RWPE2 (cell line): ENCODE measurements at regions not wholly inside any gene's neighbourhood (a gene's known extent, or its start where the extent isn't known, plus 50 kb on each side); places are given as distances from the start of the nearest gene placed in this dataset.
"Not testable (repeated sequence)": the region's sequence is repeated elsewhere in the genome, so short reads cannot be mapped to it uniquely, and the experiment has no call there.

ENCODE experiments used
- ATAC-seq: fragments of 200-7000 bp; cut with Tn5 transposase; 3 replicates; pipeline ENCODE4 v1.9.1; 2021; ENCODE audit warnings: low read depth
- DNase-seq: peaks from one replicate; pipeline ENCODE4 v3.0.0-alpha.2; 2020; ENCODE audit warnings: low spot score
- H3K27ac ChIP-seq: fragments of 450-650 bp; 2 replicates; pipeline ENCODE4 v1.5.1; 2017; ENCODE audit warnings: mild to moderate bottlenecking; ENCODE audit not compliant: poor library complexity, severe bottlenecking
- H3K27me3 ChIP-seq: fragments of 250-450 bp; sonication (Bioruptor Pico); 2 replicates; pipeline ENCODE4 v1.5.1; 2021; ENCODE audit warnings: mild to moderate bottlenecking, moderate library complexity; ENCODE audit not compliant: insufficient read depth, poor library complexity, severe bottlenecking
- H3K36me3 ChIP-seq: fragments of 250-450 bp; sonication (Bioruptor Pico); 2 replicates; pipeline ENCODE4 v1.5.1; 2020; ENCODE audit warnings: low read depth, mild to moderate bottlenecking, moderate library complexity
- H3K4me1 ChIP-seq: fragments of 250-450 bp; sonication (Bioruptor Pico); 2 replicates; pipeline ENCODE4 v1.5.1; 2021; ENCODE audit warnings: mild to moderate bottlenecking, moderate library complexity; ENCODE audit not compliant: insufficient read depth, poor library complexity, severe bottlenecking
- H3K4me3 ChIP-seq: fragments of 250-450 bp; sonication (Bioruptor Pico); 2 replicates; pipeline ENCODE4 v1.5.1; 2021; ENCODE audit warnings: mild to moderate bottlenecking, moderate library complexity; ENCODE audit not compliant: severe bottlenecking
- H3K9me3 ChIP-seq: fragments of 250-450 bp; sonication (Bioruptor Pico); 2 replicates; pipeline ENCODE4 v1.5.1; 2021; ENCODE audit warnings: mild to moderate bottlenecking, moderate library complexity; ENCODE audit not compliant: severe bottlenecking
- TF ChIP-seq, protein P1 (sequence below): fragments of 450-650 bp; IDR thresholded peaks from one replicate; pipeline ENCODE4 v1.5.1; 2017; ENCODE audit warnings: mild to moderate bottlenecking, moderate library complexity; ENCODE audit not compliant: poor library complexity, severe bottlenecking

DNA sequence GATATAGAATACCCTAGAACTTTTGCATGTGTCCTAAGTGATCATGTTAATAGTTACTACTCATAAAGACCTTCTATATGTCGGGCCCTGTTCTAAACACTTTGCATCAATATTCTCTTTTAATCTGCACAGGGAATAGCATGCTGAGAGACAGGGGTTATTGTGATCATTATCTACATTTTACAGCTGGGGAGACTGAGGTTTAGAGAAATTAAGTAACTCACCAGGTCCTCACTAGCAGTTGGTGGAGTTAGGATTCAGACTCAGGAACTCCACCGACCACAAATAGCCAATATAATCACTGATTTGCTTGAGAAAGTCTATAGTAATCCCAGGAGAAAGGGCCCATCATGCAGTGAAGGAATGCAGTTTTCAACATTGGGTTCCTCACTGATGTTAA is 111.2 kb upstream of the ADO start:
- no peaks in the 10 kb centered on the region for H3K4me1 ChIP-seq
- DNase-seq = no peak

DNA sequence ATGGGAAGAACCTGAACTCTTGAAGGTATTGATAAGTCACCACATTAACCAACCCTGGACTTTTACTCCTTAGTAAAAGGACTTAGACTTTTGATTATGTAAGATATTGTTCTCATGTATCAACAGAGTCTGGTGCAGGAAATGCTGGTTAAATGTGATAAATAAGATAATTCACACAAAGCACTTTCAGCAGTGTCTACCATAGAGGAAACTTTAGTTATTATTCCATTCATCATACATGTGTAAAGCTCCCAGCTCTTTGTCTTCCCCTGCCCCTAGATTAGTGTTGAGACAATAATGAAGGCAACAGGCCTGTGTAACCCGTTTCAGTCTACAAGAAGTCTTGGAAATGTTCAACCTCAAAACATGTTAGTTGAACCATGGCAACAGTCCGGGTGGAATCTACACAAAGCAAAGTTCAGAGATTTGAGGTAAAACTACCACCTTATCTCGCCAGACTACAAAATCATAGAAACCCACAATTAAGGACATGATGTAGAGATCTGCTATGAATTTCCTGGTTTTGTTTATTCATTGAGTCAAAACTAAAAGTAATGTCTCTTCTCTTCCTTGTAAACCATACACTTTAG is 109.9 kb upstream of the ADO start:
- TF ChIP-seq, protein P1, sequence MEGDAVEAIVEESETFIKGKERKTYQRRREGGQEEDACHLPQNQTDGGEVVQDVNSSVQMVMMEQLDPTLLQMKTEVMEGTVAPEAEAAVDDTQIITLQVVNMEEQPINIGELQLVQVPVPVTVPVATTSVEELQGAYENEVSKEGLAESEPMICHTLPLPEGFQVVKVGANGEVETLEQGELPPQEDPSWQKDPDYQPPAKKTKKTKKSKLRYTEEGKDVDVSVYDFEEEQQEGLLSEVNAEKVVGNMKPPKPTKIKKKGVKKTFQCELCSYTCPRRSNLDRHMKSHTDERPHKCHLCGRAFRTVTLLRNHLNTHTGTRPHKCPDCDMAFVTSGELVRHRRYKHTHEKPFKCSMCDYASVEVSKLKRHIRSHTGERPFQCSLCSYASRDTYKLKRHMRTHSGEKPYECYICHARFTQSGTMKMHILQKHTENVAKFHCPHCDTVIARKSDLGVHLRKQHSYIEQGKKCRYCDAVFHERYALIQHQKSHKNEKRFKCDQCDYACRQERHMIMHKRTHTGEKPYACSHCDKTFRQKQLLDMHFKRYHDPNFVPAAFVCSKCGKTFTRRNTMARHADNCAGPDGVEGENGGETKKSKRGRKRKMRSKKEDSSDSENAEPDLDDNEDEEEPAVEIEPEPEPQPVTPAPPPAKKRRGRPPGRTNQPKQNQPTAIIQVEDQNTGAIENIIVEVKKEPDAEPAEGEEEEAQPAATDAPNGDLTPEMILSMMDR = no peak
- H3K9me3 ChIP-seq = peaks cover 9% of the 10 kb centered on the region

More for the DNA sequence above, 111.2 kb upstream of the ADO start:
- no peak overlapping the region for H3K27ac ChIP-seq
- no peak overlapping the region for H3K4me3 ChIP-seq
- no peaks in the 10 kb centered on the region for H3K27me3 ChIP-seq
- no peak for ATAC-seq
- TF ChIP-seq, protein P1 = no peak
- H3K9me3 ChIP-seq = peaks cover under 1% of the 10 kb centered on the region
- no peaks in the 10 kb centered on the region for H3K36me3 ChIP-seq

DNA sequence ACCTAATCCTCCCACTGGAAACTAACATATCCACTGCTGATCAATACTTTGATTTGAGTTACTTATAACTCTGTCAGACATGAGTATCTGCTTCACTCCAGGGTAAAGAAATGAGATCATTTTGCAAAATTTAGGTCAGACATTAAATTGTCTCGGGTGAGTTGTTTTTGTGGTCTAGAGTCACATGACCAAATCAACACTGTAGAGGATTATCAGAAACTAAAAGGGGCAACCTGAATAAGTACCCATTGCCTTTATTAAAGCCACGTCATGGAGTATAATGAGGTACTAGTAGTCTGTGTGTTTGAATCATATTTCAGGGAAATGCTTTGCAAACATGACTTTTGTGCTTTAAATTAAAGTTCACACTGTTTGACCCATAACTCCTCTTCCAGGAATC is 107.7 kb upstream of the ADO start:
- TF ChIP-seq, protein P1 = no peak
- ATAC-seq (no peak), DNase-seq (no peak)
- Histone ChIP-seq H3K27ac (no peak overlapping the region), H3K4me1 (no peaks in the 10 kb centered on the region), H3K9me3 (peaks cover 13% of the 10 kb centered on the region), H3K27me3 (no peaks in the 10 kb centered on the region), H3K36me3 (no peaks in the 10 kb centered on the region), H3K4me3 (no peak overlapping the region)

More for the DNA sequence above, 109.9 kb upstream of the ADO start:
- DNase-seq (no peak), ATAC-seq (no peak)
- Histone ChIP-seq H3K27me3 (no peaks in the 10 kb centered on the region), H3K4me1 (no peaks in the 10 kb centered on the region), H3K27ac (no peak overlapping the region), H3K4me3 (no peak overlapping the region), H3K36me3 (no peaks in the 10 kb centered on the region)

DNA sequence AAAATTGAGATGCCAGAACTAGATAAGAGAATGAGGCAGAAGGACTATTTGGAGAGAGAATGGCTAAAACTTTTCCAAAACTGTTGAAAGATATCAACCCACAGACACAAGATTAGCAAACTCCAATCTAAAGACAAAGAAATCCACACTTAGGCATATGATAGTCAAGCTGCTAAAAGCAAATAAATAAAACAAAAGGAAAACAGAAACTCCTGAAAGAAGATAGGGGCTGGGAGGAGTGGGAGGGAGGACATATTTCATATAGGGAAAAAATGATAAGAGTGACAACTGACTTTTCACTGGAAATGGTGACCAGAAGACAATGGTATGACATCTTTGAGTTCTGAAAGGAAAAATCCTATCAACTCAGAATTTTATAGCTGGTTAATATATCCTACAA is 105.4 kb upstream of the ADO start:
- H3K36me3 ChIP-seq = no peaks in the 10 kb centered on the region
- no peaks in the 10 kb centered on the region for H3K4me1 ChIP-seq
- H3K9me3 ChIP-seq = peaks cover 13% of the 10 kb centered on the region
- DNase-seq = no peak
- no peak overlapping the region for H3K27ac ChIP-seq
- TF ChIP-seq, protein P1 = no peak
- H3K4me3 ChIP-seq = no peak overlapping the region
- ATAC-seq = no peak
- H3K27me3 ChIP-seq = no peaks in the 10 kb centered on the region

DNA sequence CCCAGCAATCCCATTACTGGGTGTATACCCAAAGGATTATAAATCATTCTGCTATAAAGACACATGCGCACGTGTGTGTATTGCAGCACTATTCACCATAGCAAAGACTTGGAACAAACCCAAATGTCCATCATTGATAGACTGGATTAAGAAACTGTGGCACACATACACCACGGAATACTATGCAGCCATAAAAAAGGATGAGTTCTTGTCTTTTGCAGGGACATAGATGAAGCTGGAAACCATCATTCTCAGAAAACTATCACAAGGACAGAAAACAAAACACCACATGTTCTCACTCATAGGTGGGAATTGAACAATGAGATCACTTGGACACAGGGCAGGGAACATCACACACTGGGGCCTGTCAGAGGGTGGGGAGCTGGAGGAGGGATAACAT is 100.4 kb upstream of the ADO start:
- H3K9me3 ChIP-seq, H3K4me3 ChIP-seq, H3K36me3 ChIP-seq, H3K4me1 ChIP-seq, ATAC-seq, H3K27ac ChIP-seq, H3K27me3 ChIP-seq, DNase-seq: not testable (repeated sequence)
